ENCODE measurements at regions not wholly inside any gene's neighbourhood (a gene's known extent, or its start where the extent isn't known, plus 50 kb on each side); places are given as distances from the start of the nearest gene placed in this dataset.

GRCh38 chrX:43373032-43373431 is 283.1 kb upstream of the MAOA start:
- Histone ChIP-seq H2BK20ac (ENCODE audit: low read length) (no peak overlapping the region), H4K20me1 (replicated peaks in 1 of 2; ENCODE audit: control insufficient read depth in 1 of 2, insufficient read depth in 2 of 2, low read length in 2 of 2) (no peaks in the 10 kb centered on the region), H3K23me2 (ENCODE audit: low read depth, low read length) (no peaks in the 10 kb centered on the region), H2BK120ac (replicated peaks; ENCODE audit: low read depth, low read length) (no peak overlapping the region), H3K4me2 (ENCODE audit: insufficient read depth in 1 of 2, low read depth in 2 of 2, low read length in 2 of 2) (no peak overlapping the region), H3K79me2 (ENCODE audit: control insufficient read depth in 1 of 2, insufficient read depth in 2 of 2, low read length in 2 of 2) (no peaks in the 10 kb centered on the region), H2AK5ac (ENCODE audit: low read depth, low read length) (no peak overlapping the region), H3K9ac (replicated peaks in 1 of 4; ENCODE audit: extremely low read depth in 1 of 4, low read depth in 3 of 4, low read length in 3 of 4) (no peak overlapping the region), H3K36me3 (ENCODE audit: control insufficient read depth in 2 of 4, insufficient read depth in 4 of 4, low read length in 3 of 4) (no peaks in the 10 kb centered on the region), H3K9me3 (ENCODE audit: insufficient read depth in 2 of 2, low read depth in 1 of 2, low read length in 1 of 2) (no peaks in the 10 kb centered on the region), H2BK12ac (ENCODE audit: low read depth, low read length) (no peak overlapping the region), H2BK5ac (ENCODE audit: low read depth, low read length) (no peak overlapping the region), H3K56ac (replicated peaks; ENCODE audit: insufficient read length, low read depth, low read length) (no peak overlapping the region), H4K91ac (replicated peaks; ENCODE audit: insufficient read length, low read length) (no peak overlapping the region), H3K18ac (ENCODE audit: extremely low read depth, low read length) (no peak overlapping the region), H3K23ac (ENCODE audit: insufficient read length) (no peak overlapping the region), H3K27me3 (replicated peaks in 1 of 4; ENCODE audit: control insufficient read depth in 3 of 4, extremely low read depth in 1 of 4, insufficient read depth in 3 of 4, low read length in 3 of 4) (no peaks in the 10 kb centered on the region), H3K14ac (ENCODE audit: insufficient read length) (no peak overlapping the region), H3K4ac (replicated peaks; ENCODE audit: insufficient read length, low read depth, low read length) (no peak overlapping the region), H4K5ac (ENCODE audit: insufficient read length, low read depth, low read length) (no peak overlapping the region), H2AFZ (ENCODE audit: low read length) (no peak overlapping the region), H3K27ac (ENCODE audit: low read depth, low read length) (no peak overlapping the region), H3K4me3 (ENCODE audit: extremely low read depth in 1 of 4, insufficient read depth in 2 of 4, low read depth in 3 of 4, low read length in 4 of 4) (no peak overlapping the region), H3K79me1 (ENCODE audit: low read depth, low read length) (no peaks in the 10 kb centered on the region), H4K8ac (ENCODE audit: extremely low read depth, insufficient read depth, low read length) (no peak overlapping the region), H2BK15ac (ENCODE audit: low read length) (no peak overlapping the region), H3K4me1 (replicated peaks in 1 of 4; ENCODE audit: control insufficient read depth in 3 of 4, insufficient read depth in 4 of 4, low read length in 3 of 4) (no peaks in the 10 kb centered on the region)
- no peak for DNase-seq (ENCODE audit: low read depth in 1 of 2, low spot score in 2 of 2)
- no peak for FAIRE-seq
- 84% methylated on average over 3 of the region's 3 CpGs; no CpG with 5 or more reads in 1 of the 2 experiments for WGBS, 2 experiments (ENCODE audit: extremely low coverage in 1 of 2, insufficient coverage in 1 of 2, insufficient read length in 1 of 2, insufficient replicate concordance in 2 of 2, low coverage in 1 of 2, low lambda C conversion rate in 2 of 2, missing lambda C conversion rate in 1 of 2)
- ChIA-PET POLR2A (ENCODE audit: partially characterized antibody) (no interaction called here), CTCF (ENCODE audit: partially characterized antibody) (interaction anchor here (0.6 kb wide), 1 partner anchor 357 kb away, joined by 4 read pairs; no protein-coding TSS in a partner anchor)
- no peak for TF ChIP-seq USF2 (IDR thresholded peaks at IDR 0.05; ENCODE audit: low read length)
- no peak for TF ChIP-seq CEBPB (IDR thresholded peaks at IDR 0.05; ENCODE audit: low read depth, low read length)
- TF ChIP-seq TAF1 (IDR thresholded peaks at IDR 0.05; ENCODE audit: low read depth, low read length): no peak
- TF ChIP-seq SP2 (IDR thresholded peaks at IDR 0.05; ENCODE audit: low read length): no peak
- TF ChIP-seq TBP (IDR thresholded peaks at IDR 0.05; ENCODE audit: low read depth, low read length): no peak
- TF ChIP-seq TEAD4 (IDR thresholded peaks at IDR 0.05; ENCODE audit: low read depth, low read length): no peak
- TF ChIP-seq SIX5 (IDR thresholded peaks at IDR 0.05; ENCODE audit: low read depth, low read length): no peak
- TF ChIP-seq SUZ12 (IDR thresholded peaks at IDR 0.05; ENCODE audit: low read length): no peak
- TF ChIP-seq GTF2F1 (IDR thresholded peaks at IDR 0.05; ENCODE audit: borderline replicate concordance, low read depth, low read length): no peak
- no peak for TF ChIP-seq RXRA (IDR thresholded peaks at IDR 0.05; ENCODE audit: insufficient read depth, low read depth, low read length)
